ENCODE measurements at regions not wholly inside any gene's neighbourhood (a gene's known extent, or its start where the extent isn't known, plus 50 kb on each side); places are given as distances from the start of the nearest gene placed in this dataset.

DNA sequence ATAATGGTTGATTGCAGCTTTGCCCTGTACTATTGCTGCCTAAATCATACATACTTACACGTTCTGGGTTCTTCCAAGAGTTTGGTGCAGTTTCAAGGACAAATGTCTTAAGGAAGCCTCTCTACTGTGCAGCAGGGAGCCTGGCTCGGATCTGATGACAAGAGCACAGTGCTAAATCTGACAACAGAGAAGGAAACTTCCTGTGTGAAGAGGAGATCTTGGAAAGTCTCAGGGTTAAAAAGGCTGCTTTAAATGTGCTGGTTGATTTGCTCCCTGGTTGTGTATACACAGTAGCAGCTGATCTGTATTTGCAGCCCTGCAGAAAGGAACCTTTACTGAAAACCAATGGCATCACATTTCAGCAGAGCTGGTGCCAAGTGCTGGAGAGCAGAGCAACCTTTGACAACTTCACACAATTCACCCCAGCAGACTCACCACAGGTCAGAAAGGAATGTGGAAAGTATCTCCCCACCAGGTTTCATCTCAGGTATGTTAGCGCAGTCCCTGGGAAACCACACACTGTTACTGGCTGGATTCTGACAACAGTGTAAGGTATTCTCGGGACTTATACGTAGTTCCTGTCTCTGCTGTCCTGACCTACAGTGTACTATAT lies 355.0 kb upstream of the ESRRG start:
- Histone ChIP-seq H3K27me3 (ENCODE audit: low read depth) (no peaks in the 10 kb centered on the region), H3K9me3 (no peaks in the 10 kb centered on the region), H3K36me3 (no peaks in the 10 kb centered on the region), H3K27ac (no peak overlapping the region), H3K4me1 (no peaks in the 10 kb centered on the region), H3K4me3 (no peak overlapping the region)
- TF ChIP-seq, protein P1, sequence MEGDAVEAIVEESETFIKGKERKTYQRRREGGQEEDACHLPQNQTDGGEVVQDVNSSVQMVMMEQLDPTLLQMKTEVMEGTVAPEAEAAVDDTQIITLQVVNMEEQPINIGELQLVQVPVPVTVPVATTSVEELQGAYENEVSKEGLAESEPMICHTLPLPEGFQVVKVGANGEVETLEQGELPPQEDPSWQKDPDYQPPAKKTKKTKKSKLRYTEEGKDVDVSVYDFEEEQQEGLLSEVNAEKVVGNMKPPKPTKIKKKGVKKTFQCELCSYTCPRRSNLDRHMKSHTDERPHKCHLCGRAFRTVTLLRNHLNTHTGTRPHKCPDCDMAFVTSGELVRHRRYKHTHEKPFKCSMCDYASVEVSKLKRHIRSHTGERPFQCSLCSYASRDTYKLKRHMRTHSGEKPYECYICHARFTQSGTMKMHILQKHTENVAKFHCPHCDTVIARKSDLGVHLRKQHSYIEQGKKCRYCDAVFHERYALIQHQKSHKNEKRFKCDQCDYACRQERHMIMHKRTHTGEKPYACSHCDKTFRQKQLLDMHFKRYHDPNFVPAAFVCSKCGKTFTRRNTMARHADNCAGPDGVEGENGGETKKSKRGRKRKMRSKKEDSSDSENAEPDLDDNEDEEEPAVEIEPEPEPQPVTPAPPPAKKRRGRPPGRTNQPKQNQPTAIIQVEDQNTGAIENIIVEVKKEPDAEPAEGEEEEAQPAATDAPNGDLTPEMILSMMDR (IDR thresholded peaks at IDR 0.05): no peak
- intact Hi-C loops (cut with DNase I): no loop called here
- DNase-seq (no peak), ATAC-seq (peak in 1 of 2 donors; percentile 35)

DNA sequence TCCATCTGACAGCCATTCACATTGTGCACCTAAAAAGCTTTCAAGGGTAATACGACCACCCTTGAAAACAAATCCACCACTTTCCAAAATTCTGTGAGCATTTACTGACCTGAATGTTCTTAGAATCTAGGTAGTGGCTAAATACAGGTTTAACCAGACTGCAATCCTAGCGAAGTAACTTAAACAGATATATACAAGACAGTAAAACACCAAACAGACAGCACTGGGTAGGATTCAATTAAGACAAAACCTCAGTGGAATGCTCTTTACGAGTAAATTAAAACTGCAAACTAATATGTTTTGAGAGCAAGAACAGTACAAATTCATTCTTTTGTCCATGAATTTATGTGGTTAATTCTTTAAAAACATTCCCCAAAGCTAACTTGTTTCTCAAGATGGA lies 354.2 kb upstream of the ESRRG start:
- H3K27ac ChIP-seq: no peak overlapping the region
- TF ChIP-seq, protein P1 (IDR thresholded peaks at IDR 0.05): no peak
- intact Hi-C loops (cut with DNase I): no loop called here

DNA sequence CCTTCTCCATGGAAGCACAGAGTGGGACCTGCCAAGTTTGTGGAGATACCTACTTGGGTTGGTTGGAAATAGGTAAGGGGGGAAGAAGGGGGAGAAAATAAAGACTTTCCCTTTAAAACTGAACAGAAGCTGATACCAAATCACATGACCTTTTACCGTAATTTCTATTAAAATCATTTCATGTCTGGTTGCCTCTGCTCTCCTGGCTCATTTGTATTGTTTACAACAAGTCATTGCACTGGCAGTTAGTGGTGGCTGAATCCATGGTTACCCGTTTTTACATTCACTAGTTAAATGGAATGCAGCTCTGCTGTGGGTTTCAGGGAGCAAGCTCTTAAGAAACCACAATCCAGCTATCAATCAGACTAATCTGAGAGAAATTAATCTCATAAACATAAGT lies 353.7 kb upstream of the ESRRG start:
- peak overlapping the region; percentile 3 for H3K4me3 ChIP-seq
- H3K27ac ChIP-seq: no peak overlapping the region
- no peaks in the 10 kb centered on the region for H3K36me3 ChIP-seq

More for the DNA sequence above, 354.2 kb upstream of the ESRRG start:
- H3K4me3 ChIP-seq: peak overlapping the region; percentile 3
- no peaks in the 10 kb centered on the region for H3K36me3 ChIP-seq
- no peaks in the 10 kb centered on the region for H3K4me1 ChIP-seq
- DNase-seq: no peak
- H3K9me3 ChIP-seq: no peaks in the 10 kb centered on the region
- no peaks in the 10 kb centered on the region for H3K27me3 ChIP-seq (ENCODE audit: low read depth)
- no peak for ATAC-seq

DNA sequence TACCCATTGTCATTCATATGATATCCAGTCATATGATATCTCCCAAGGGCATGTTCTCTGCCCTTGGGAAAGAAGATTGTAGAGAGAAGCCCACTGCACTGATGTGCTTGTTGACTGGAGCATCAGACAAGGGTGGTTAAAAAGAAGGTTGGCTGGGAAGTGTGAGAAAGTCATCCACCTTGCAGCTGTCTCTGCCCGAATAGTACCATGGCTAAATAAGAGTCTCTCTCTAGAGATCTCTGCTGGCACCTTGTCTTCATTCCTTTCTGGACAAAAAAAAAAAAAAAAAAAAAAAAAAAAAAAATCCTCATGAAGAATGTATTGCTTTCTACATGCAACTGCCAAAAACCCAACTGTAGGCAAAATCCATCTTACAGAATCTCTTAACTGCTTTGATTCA lies 349.7 kb upstream of the ESRRG start:
- Histone ChIP-seq H3K27ac (no peak overlapping the region), H3K4me3 (no peak overlapping the region), H3K27me3 (ENCODE audit: low read depth) (no peaks in the 10 kb centered on the region), H3K4me1 (no peaks in the 10 kb centered on the region), H3K36me3 (no peaks in the 10 kb centered on the region), H3K9me3 (no peaks in the 10 kb centered on the region)
- TF ChIP-seq, protein P1 (IDR thresholded peaks at IDR 0.05): no peak
- no peak for DNase-seq
- ATAC-seq: no peak
- intact Hi-C loops (cut with DNase I): no loop called here

More for the DNA sequence above, 353.7 kb upstream of the ESRRG start:
- H3K4me1 ChIP-seq: no peaks in the 10 kb centered on the region
- TF ChIP-seq, protein P1 (IDR thresholded peaks at IDR 0.05): no peak
- no peaks in the 10 kb centered on the region for H3K9me3 ChIP-seq
- intact Hi-C loops (cut with DNase I): no loop called here
- ATAC-seq (no peak), DNase-seq (no peak)
- no peaks in the 10 kb centered on the region for H3K27me3 ChIP-seq (ENCODE audit: low read depth)

DNA sequence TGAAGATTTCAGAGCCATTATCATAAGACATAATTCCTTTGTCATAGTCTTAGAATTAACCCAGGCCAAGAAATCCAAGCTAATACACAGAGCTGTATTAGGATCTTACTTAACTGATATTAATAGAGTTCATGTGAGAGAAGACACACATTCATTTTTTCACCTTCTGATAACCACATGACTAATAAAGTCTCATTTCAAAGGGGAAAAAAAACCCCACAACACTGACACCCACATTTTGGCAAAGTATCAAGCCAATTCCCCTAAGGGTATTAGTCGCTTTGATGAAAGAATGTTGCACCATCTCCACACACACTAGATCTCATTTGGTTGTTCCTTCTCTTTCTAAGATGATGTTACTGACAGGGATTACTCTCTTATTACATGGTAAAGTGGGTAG lies 344.4 kb upstream of the ESRRG start:
- TF ChIP-seq, protein P1 (IDR thresholded peaks at IDR 0.05): no peak
- Histone ChIP-seq H3K36me3 (no peaks in the 10 kb centered on the region), H3K4me3 (no peak overlapping the region), H3K9me3 (no peaks in the 10 kb centered on the region), H3K4me1 (no peaks in the 10 kb centered on the region), H3K27ac (no peak overlapping the region), H3K27me3 (ENCODE audit: low read depth) (no peaks in the 10 kb centered on the region)
- no peak for DNase-seq
- no peak for ATAC-seq
- intact Hi-C loops (cut with DNase I): no loop called here

Measured in lower lobe of right lung (tissue), 2 donors.